Gastroesophageal sphincter (tissue), 4 donors: ENCODE measurements at regions not wholly inside any gene's neighbourhood (a gene's known extent, or its start where the extent isn't known, plus 50 kb on each side); places are given as distances from the start of the nearest gene placed in this dataset.

ENCODE experiments used
- ATAC-seq: fragments of 150-250 bp; one replicate; pipeline ENCODE4 v1.9.1; 2016; ENCODE audit warnings: mild to moderate bottlenecking, moderate library complexity
- H3K27ac ChIP-seq, 4 donors: fragments of 200-600 bp; sonication (generic) in 3 of 4; 1 replicate in 3 of 4; 2 replicates in 1 of 4; pipeline ENCODE4 v1.5.1; 2016 to 2019
- H3K27me3 ChIP-seq: fragments of 200-600 bp; sonication (generic); one replicate; pipeline ENCODE4 v1.5.1; 2019
- H3K36me3 ChIP-seq, 2 donors: fragments of 200-600 bp; sonication (generic); one replicate each; pipeline ENCODE4 v1.5.1; 2019; ENCODE audit warnings: control low read depth in 1 of 2
- H3K4me1 ChIP-seq, 3 donors: fragments of 200-600 bp; sonication (generic); 1 replicate in 2 of 3; 2 replicates in 1 of 3; pipeline ENCODE4 v1.5.1; 2016 to 2019; ENCODE audit warnings: control low read depth in 2 of 3
- H3K4me3 ChIP-seq, 2 donors: fragments of 200-600 bp; sonication (generic); one replicate each; pipeline ENCODE4 v1.5.1; 2019; ENCODE audit warnings: mild to moderate bottlenecking in 1 of 2, moderate library complexity in 1 of 2
- H3K9me3 ChIP-seq, 3 donors: fragments of 200-600 bp; sonication (generic); one replicate each; pipeline ENCODE4 v1.5.1; 2017 to 2019; ENCODE audit warnings: control low read depth in 2 of 3
- CTCF ChIP-seq, 4 experiments: fragments of 200-600 bp in 2 of 4; fragments of 450-650 bp in 2 of 4; sonication (generic) in 1 of 4; IDR thresholded peaks; one replicate each; pipeline ENCODE4 v1.5.1; 2017 to 2019; ENCODE audit warnings: antibody characterized with exemption in 4 of 4, mild to moderate bottlenecking in 2 of 4, moderate library complexity in 2 of 4
- EP300 ChIP-seq: sonication (generic); formaldehyde crosslinking; IDR thresholded peaks from one replicate; pipeline ENCODE4 v1.6.1; 2017; ENCODE audit warnings: antibody characterized with exemption, mild to moderate bottlenecking
- POLR2A ChIP-seq, 2 donors: fragments of 450-650 bp; IDR thresholded peaks; one replicate each; pipeline ENCODE4 v1.6.1; 2017; ENCODE audit warnings: antibody characterized with exemption in 2 of 2, mild to moderate bottlenecking in 2 of 2, moderate library complexity in 1 of 2
- POLR2AphosphoS5 ChIP-seq: sonication (generic); formaldehyde crosslinking; IDR thresholded peaks from one replicate; pipeline ENCODE4 v1.6.1; 2017; ENCODE audit warnings: antibody characterized with exemption
- WGBS, 2 donors: methylation state at CpG; one replicate each; pipeline ENCODE4 v1.1.5; 2018; ENCODE audit warnings: low coverage in 1 of 2; 5-methylcytosine and 5-hydroxymethylcytosine counted together

GRCh38 chr2:18198677-18199076, 320.2 kb downstream of the KCNS3 start:
- no peak overlapping the region for H3K4me3 ChIP-seq
- 86 to 100% methylated on average over 1 to 2 of the region's 2 CpGs for WGBS, 2 donors
- no peaks in the 10 kb centered on the region for H3K4me1 ChIP-seq
- TF ChIP-seq EP300: no peak
- TF ChIP-seq CTCF (IDR thresholded peaks at IDR 0.05): no peak
- no peak for TF ChIP-seq POLR2AphosphoS5
- no peak for TF ChIP-seq POLR2A (IDR thresholded peaks at IDR 0.05)
- H3K36me3 ChIP-seq: no peaks in the 10 kb centered on the region
- H3K27ac ChIP-seq: no peak overlapping the region
- no peaks in the 10 kb centered on the region for H3K9me3 ChIP-seq
- ATAC-seq: no peak
- no peaks in the 10 kb centered on the region for H3K27me3 ChIP-seq

- ATAC-seq: no peak
- WGBS, 2 donors: 63 to 100% methylated on average over 1 of the region's 1 CpG
These were observed 315.7 kb downstream of the KCNS3 start for GRCh38 chr2:18194161-18194560.

GRCh38 chr2:18186816-18187613, 308.5 kb downstream of the KCNS3 start:
- ATAC-seq: no peak
- no peak overlapping the region for H3K27ac ChIP-seq
- TF ChIP-seq POLR2AphosphoS5: no peak
- no peak for TF ChIP-seq POLR2A (IDR thresholded peaks at IDR 0.05)
- TF ChIP-seq EP300: no peak
- TF ChIP-seq CTCF (IDR thresholded peaks at IDR 0.05): no peak
- peaks cover 11% of the 10 kb centered on the region for H3K27me3 ChIP-seq
- no peaks in the 10 kb centered on the region for H3K36me3 ChIP-seq
- WGBS, 2 donors: 20 to 82% methylated on average over 1 to 2 of the region's 2 CpGs
- H3K4me1 ChIP-seq: peaks cover 0 to 6% (median 0%) of the 10 kb centered on the region in 3 donors
- H3K9me3 ChIP-seq: no peaks in the 10 kb centered on the region
- no peak overlapping the region for H3K4me3 ChIP-seq

More at GRCh38 chr2:18194161-18194560, 315.7 kb downstream of the KCNS3 start:
- no peaks in the 10 kb centered on the region for H3K4me1 ChIP-seq
- H3K9me3 ChIP-seq: no peaks in the 10 kb centered on the region
- no peaks in the 10 kb centered on the region for H3K36me3 ChIP-seq
- TF ChIP-seq POLR2AphosphoS5 (no peak), CTCF (IDR thresholded peaks at IDR 0.05) (no peak), POLR2A (IDR thresholded peaks at IDR 0.05) (no peak), EP300 (no peak)
- no peaks in the 10 kb centered on the region for H3K27me3 ChIP-seq
- no peak overlapping the region for H3K27ac ChIP-seq
- H3K4me3 ChIP-seq: no peak overlapping the region

- peaks cover 11% of the 10 kb centered on the region for H3K27me3 ChIP-seq
- TF ChIP-seq POLR2AphosphoS5: no peak
- TF ChIP-seq POLR2A (IDR thresholded peaks at IDR 0.05): no peak
- TF ChIP-seq EP300: no peak
- no peak for TF ChIP-seq CTCF (IDR thresholded peaks at IDR 0.05)
- H3K4me1 ChIP-seq: peaks cover 0 to 6% (median 0%) of the 10 kb centered on the region in 3 donors
- H3K27ac ChIP-seq: no peak overlapping the region
- H3K9me3 ChIP-seq: no peaks in the 10 kb centered on the region
- no peak for ATAC-seq
- H3K36me3 ChIP-seq: no peaks in the 10 kb centered on the region
- WGBS, 2 donors: 80 to 89% methylated on average over 2 of the region's 2 CpGs
- no peak overlapping the region for H3K4me3 ChIP-seq
These were observed 304.4 kb downstream of the KCNS3 start for GRCh38 chr2:18182861-18183260.

- no peak for ATAC-seq
- no peak overlapping the region for H3K4me3 ChIP-seq
- WGBS, 2 donors: 57 to 70% methylated on average over 3 of the region's 3 CpGs
These were observed 302.4 kb downstream of the KCNS3 start for GRCh38 chr2:18180912-18181311.

More at GRCh38 chr2:18180912-18181311, 302.4 kb downstream of the KCNS3 start:
- no peaks in the 10 kb centered on the region for H3K4me1 ChIP-seq
- H3K9me3 ChIP-seq: no peaks in the 10 kb centered on the region
- no peak for TF ChIP-seq EP300
- no peak for TF ChIP-seq POLR2AphosphoS5
- TF ChIP-seq CTCF (IDR thresholded peaks at IDR 0.05): no peak
- TF ChIP-seq POLR2A (IDR thresholded peaks at IDR 0.05): no peak
- peaks cover 11% of the 10 kb centered on the region for H3K27me3 ChIP-seq
- H3K36me3 ChIP-seq: no peaks in the 10 kb centered on the region
- no peak overlapping the region for H3K27ac ChIP-seq
